Forelimb muscle (tissue), 1 donor: ENCODE measurements at regions not wholly inside any gene's neighbourhood (a gene's known extent, or its start where the extent isn't known, plus 50 kb on each side); places are given as distances from the start of the nearest gene placed in this dataset.
"Not testable (repeated sequence)": the region's sequence is repeated elsewhere in the genome, so short reads cannot be mapped to it uniquely, and the experiment has no call there.

ENCODE experiments used
- DNase-seq: peaks from one replicate; pipeline ENCODE4 v3.0.0-alpha.2; 2013; ENCODE audit warnings: low read depth

DNA sequence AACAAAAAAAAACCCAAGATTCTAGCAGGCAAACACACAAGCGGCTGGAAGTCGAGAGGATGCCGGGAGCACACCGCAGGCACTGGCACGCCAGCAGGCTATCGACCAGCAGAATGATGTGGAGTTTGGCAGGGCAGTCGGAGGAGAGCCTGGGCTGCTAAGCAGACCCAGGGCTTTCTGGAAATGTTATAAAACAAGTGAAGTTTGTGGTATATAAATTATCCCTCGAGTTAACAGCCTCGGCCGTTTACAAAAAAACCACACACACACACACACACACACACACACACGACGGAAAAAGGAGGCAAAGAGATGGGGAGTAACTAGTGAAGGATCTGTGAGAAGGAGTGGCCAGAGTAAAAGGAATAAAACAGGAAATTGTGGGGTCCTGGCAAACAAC lies 87.2 kb upstream of the IVNS1ABP start:
- DNase-seq, result no peak

- DNase-seq, result no peak
Measured at GRCh38 chr1:185402930-185403329, 85.9 kb upstream of the IVNS1ABP start.

- DNase-seq, result no peak
Measured at GRCh38 chr1:185401019-185401418, 84.0 kb upstream of the IVNS1ABP start.

DNA sequence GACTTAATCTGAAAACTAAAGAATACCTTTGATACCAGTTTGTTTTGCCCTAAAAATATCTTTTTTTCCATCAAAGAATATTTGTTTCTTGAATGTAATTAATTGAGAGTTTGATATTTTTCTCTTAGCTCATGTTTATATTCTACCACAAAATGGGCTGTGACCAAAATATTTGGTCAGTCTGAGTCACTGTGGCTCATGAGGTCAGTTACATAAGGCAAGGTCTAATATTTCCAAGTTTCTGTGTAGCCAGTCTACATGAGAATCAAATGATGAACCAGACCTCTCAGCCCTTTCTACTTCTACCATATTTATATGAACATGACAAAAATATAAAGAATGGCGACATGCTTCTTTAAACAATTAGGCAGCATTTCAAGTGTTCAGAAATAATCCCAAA lies 83.0 kb upstream of the IVNS1ABP start:
- DNase-seq, result no peak

DNA sequence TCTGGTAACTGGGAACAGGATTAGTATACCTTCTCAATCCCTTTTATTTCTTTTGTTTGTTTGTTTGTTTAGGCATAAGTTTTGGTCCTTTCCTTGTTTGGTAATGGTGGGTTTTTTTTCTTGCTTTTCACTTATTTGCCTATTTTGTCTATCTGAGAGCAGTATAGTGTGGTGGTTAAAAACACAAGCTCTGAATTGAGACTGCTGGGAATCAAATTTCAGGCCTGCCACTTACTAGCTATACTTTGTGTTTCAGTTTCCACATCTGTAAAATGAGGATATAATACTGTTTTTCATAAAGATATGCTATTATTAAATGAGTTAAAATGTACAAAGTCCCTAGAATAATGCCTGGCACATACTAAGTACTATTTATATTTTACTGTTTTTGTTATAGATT lies 81.6 kb upstream of the IVNS1ABP start:
- DNase-seq, result no peak

- DNase-seq, result no peak
Measured at GRCh38 chr1:185398022-185398421, 81.0 kb upstream of the IVNS1ABP start.

GRCh38 chr1:185397183-185397582 lies 80.1 kb upstream of the IVNS1ABP start:
- no peak for DNase-seq

DNA sequence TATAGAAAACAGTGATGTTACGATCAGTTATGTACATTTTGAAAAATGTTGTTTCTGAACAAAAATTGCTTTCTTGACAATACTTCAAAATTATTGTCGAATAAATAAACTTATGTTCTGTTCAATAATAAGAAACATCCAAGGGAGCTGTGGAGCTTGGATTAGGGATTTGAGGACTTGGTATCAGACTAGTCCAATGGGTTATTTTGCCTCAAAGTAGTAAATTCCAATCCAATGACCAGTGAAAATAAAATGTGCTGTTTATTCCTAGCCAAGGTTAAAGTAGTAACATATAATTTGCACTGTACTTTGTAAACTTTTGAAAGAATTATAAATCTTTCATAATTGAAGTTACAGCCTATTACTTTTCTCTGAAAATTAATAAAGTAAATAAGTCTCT lies 79.1 kb upstream of the IVNS1ABP start:
- no peak for DNase-seq

GRCh38 chr1:185393815-185394214 lies 76.8 kb upstream of the IVNS1ABP start:
- DNase-seq, result no peak

DNA sequence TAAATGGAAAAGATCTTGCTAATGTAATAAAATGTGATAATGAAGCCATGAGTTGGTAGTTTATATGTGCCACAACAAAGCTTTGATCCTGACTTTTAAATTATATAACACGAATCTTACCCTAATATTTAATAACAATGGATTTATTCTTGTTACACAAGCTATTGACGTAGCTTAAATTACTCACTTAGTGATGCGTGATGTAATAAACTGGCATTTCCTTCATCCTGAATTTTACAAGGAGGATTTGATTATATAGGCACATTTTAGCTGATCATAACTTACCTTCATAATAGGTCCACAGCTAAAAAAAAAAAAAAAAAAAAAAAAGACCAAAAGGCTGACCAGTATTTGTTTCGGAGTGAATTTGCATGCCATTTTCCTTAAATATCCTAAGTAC lies 76.2 kb upstream of the IVNS1ABP start:
- DNase-seq, result no peak

GRCh38 chr1:185388815-185389214 lies 71.8 kb upstream of the IVNS1ABP start:
- no peak for DNase-seq

DNA sequence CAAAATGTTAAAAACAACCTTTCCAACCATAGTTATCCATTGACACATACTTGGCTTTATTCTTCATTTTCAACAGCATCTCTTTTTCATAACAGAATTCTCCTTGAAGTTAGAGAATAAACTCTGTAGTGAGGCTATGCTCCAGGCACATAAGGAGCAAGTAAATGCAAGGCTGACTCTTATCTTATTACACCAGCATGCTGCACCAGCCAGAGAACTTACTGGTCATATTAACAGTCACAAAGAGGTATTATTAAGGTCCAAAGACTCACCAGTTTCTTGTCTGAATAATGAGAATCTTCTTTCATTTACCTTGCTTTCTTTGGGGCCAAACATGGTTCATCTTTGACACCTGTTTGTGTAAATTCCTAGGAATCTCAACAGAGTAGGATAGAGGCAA lies 71.3 kb upstream of the IVNS1ABP start:
- no peak for DNase-seq

DNA sequence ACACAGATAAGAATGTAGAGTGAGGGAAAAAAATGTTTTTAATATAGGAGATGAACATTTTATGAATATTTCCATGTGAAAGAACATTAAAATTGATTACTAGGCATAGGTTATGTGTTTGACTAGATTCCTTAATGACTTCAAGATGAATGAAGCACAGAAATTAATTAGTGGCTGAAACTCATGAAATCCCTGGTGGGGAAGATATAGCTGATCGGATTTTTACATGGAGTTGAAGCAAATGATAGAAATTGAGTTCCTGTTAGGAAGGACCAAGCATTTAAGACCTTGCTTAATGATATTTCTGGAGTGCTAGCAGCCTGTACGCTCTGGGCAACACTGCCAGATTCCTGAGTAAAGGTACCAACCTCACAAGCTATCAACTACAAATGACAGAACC lies 68.9 kb upstream of the IVNS1ABP start:
- DNase-seq, result no peak

- DNase-seq, result not testable (repeated sequence)
Measured at GRCh38 chr1:185383805-185384204, 66.8 kb upstream of the IVNS1ABP start.

- DNase-seq, result no peak
Measured at GRCh38 chr1:185377831-185378230, 60.8 kb upstream of the IVNS1ABP start.

DNA sequence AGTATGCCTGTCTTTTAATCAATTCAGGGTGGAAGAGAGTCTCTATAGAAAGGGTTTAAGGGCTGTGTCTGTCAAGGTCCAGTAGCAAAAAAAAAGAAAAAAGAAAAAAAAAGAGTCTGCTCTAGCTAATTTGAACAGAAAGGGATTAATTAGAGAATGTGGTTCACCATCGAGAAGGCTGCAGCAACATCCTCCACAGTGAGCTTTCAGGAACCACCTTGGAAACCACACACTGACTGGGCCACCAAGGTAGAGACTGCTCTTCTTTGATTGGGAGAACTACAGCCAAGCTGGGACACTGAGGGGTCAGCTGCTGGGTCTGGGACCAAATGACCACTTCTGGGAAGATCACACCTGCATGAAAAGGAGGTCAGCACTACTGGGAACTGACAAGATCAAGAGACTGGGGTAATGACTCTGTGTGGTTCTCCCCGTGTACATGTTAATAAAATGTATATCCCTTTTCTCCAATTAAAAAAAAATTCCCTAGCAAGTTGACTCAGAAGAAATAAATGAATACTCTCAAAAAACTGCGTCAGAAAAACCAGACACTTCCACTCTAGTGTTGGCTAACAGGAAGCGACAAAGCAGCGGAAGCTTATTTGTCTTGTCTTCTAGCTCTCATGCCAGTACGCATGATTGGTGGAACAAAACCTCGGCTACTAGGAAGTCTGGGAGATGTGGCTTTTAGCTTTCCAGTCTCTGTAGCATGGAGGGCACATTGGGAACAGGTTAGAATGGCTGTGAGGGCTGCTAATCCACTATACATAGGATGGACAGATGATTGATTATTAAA lies 60.0 kb upstream of the IVNS1ABP start:
- DNase-seq, result no peak

GRCh38 chr1:185376288-185376687 lies 59.2 kb upstream of the IVNS1ABP start:
- DNase-seq, result no peak

- DNase-seq, result no peak
Measured at GRCh38 chr1:185375583-185375982, 58.5 kb upstream of the IVNS1ABP start.

DNA sequence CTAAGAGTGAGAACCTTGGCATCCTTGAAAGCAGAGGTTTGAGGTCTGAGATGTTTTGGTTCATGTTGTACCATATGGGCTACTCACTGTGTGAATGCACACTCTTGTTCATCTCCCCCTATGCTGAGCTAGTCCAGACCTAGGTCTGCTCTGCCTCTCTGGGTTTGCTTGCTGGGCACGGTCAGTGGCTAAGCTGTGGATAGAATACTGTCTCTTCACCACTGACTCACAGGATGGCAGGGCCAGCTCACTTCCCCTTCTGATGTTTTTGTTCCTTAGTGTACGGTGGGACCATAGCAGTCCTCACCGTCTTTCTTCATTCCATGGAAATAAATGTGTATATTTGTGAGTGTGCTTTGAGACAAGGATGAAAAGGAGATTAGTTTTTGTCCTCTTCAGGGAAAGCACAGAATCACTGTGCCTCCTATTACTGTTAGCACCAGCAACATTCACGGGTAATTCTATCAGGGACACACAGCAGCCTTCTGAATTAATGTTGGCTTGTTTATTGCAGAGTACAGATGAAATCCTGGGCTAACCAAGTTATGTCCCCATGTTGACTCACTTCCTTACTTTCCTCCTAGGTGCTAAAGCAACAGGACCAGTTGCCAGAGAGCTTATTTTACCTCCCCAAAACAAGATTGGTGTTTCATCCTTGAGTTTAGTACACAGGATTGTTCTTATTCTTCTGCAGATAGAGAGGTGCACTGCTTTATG lies 56.9 kb upstream of the IVNS1ABP start:
- DNase-seq, result no peak

DNA sequence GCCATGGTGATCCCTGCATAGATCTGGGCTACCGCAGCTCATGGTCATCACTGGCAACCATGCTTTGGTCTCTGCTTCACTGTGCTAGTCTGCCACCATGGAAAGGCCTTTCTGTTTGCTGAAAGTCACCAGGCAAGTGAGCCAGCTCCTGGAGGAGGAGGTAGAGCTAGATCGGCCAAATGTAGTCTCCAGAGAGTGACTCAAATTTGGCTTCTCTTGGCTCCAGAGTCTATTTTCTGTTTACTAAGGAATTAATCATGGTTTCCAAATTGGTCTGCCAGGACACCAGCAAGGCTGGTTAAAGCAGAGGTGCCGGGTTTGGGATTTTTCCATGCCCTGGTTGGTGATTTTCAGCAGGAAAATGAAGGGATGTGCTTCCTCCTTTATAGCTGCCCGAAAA lies 52.7 kb upstream of the IVNS1ABP start:
- no peak for DNase-seq

DNA sequence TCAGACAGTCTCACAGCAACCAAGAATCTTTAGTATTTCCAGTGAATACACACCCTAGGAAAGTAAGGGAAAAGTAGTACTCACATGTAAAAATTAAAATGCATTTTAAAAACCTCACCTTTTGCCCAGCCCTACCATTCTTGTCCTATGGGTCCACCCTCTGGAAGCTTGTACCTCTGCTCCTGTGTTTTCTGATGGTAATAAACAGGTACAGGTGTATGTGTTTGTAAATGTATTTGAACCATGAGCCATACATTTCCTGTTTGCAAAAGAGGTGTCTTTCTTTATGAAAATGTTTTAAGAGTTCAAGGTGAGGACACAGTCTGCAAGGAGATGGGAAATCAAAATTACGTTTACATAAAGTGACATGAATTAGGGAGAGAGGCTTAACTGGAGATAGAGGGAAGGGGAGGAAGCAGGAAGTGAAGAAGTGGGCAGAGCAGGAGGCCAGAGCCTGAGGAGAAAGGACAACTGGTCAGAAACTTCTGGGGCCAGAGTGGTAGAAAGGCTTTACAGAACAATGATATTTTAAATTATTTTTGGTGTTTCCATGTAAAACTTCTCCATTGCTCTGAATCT lies 52.0 kb upstream of the IVNS1ABP start:
- no peak for DNase-seq

DNA sequence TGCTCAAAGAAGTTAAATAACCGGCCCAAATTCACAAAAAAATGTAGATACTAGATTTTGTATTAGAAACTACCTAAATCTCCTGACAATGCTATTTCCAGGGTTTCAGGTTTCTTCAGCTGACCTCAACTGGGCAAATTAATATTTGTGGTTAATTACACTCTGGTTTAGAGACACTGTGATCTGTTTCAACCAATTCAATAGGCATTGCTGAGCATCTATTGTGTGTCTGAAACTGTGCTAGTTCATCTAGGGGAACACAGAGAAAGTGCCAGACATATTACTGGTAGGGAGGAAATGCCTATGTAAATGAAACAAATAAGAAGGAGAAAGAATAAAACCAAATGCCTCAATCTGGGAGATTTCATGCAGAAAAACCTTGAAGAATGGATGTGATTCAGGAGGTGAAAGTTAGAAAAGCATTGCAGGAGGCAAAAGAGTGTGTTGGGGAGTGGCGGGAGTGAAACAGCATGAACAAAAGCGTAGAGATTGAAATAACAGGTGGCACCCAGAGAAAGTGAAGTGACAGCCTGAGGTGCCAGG lies 51.3 kb upstream of the IVNS1ABP start:
- no peak for DNase-seq

- no peak for DNase-seq
Measured at GRCh38 chr1:185367218-185367617, 50.2 kb upstream of the IVNS1ABP start.
